GM12873 (cell line): ENCODE measurements at regions not wholly inside any gene's neighbourhood (a gene's known extent, or its start where the extent isn't known, plus 50 kb on each side); places are given as distances from the start of the nearest gene placed in this dataset.

Source experiments
- CTCF ChIP-seq: IDR thresholded peaks from 2 replicates; pipeline ENCODE4 v1.5.1; 2012; ENCODE audit warnings: low read depth, mild to moderate bottlenecking, moderate library complexity, low read length, control low read depth; ENCODE audit not compliant: insufficient read depth; ENCODE audit errors: missing control alignments

DNA sequence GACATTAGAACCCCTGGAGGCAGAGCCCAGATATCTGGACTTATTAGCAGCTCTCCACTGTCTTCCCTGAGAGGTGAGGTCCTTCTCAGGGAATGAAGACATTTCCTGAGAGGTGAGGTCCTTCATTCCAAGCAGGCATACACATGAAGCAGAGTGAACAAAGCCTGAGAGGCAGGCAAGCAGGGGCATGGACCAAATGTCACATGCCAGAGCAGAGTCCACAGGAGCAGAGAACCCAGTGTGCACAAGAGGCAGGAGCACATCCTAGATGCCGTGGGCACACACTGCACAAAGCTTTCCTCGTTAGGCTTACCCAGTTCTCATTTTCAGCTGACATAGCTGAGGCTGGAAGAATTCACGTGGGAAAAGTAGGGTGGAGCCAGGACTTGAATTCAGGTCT lies 759.9 kb upstream of the HS6ST1 start:
- no peak for TF ChIP-seq CTCF

DNA sequence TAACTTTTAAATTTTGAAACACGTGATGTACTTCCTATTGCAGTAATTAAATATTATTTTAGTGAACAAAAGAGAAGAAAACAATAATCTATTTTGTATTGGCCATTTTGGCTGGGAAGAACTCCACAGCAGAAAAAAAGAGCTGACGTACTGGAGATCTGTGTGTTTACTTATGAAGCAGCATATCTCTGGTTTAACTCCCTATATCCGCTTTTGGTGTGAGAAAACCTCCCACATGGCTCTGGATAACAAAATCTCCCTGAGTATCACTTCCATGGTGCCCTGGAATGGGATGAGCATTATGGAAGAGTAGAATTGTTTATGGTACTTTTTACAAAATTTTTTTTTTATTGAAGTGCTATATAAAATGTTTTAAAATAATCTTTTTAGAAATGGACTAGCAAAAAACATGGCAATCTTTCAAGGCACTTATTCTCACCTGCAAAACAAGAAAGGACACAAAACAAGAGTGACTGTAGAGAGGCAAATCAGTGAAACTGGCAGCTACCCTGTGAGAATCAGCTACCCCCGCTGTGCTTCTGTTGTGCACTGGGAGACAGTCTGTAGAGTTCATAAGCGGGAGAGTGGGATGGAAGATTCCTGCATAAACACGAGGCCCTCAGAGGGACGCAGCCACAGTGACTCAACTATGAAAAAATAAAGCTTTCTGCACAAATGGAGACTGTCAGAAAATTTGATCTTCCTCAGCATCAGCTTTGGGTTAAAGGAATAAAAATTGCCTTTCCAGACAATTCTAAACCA lies 762.2 kb upstream of the HS6ST1 start:
- TF ChIP-seq CTCF, result no peak

DNA sequence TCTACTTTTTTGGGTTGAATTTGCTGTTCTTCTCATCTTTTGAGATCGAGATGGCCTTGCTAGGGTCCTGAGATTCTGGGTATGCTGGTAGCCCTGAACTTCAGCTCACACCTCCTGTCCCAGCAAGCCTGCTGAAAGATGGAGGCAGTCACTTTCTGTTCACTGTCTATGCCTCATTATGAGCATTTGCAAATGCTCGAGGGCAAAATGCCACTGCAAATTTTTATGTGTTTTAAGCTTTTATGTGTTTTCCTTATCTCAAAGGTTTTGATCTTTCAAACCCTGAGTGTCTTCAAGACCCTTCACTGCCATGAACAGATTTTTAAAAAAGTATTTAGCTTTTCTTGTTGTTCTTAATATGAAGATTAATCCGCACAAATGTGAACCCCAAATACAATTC lies 766.7 kb upstream of the HS6ST1 start:
- no peak for TF ChIP-seq CTCF

GRCh38 chr2:129087133-129087813 lies 768.6 kb upstream of the HS6ST1 start:
- TF ChIP-seq CTCF, result no peak

GRCh38 chr2:129091620-129092019 lies 773.0 kb upstream of the HS6ST1 start:
- TF ChIP-seq CTCF, result no peak

DNA sequence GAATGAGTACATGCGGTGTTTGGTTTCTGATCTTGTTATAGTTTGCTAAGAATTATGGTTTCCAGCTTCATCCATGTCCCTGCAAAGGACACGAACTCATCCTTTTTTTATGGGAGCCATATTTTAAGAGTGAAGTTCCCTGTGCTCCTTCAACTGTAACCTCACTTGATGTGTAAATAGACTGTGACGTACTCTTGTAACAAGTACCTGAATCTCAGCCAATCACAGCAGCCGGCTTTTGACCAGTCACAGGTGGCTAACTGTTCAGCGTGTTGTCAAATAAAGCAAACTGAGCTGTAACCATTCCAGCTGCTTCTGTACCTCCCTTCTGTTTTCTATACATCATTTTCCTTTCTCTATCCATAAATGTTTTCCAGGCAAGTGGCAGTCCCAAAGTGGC lies 774.3 kb upstream of the HS6ST1 start:
- no peak for TF ChIP-seq CTCF

- no peak for TF ChIP-seq CTCF
These were observed 782.5 kb upstream of the HS6ST1 start for GRCh38 chr2:129101186-129101585.
